ENCODE measurements at regions not wholly inside any gene's neighbourhood (a gene's known extent, or its start where the extent isn't known, plus 50 kb on each side); places are given as distances from the start of the nearest gene placed in this dataset.

DNA sequence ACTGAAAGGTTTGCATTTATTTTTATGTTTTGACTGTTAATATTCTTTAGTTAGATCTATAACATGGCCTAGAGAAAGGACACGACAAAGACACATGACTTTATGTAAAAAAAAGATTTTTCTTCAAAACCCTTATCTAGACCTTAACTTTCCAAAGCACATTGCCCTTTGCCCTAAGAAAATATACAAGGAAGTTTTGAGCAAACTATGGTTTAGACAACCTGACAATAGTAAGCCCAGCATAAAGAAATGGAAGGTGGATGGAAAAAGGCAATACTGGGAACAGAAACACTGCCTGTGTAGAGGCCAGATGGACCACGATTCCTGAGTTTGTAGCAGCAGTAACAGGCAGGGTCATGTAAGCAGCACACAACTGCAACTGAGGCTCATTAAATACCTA is 724.0 kb downstream of the GALC start:
- intact Hi-C loops (cut with DNase I): no loop called here
- Histone ChIP-seq H3K9ac (ENCODE audit: low read depth in 2 of 2, low read length in 2 of 2) (no peak overlapping the region), H3K9me3 (no peaks in the 10 kb centered on the region), H3K36me3 (no peaks in the 10 kb centered on the region), H3K4me3 (no peak overlapping the region), H3K27ac (no peak overlapping the region), H3K4me1 (no peaks in the 10 kb centered on the region), H3K27me3 (no peaks in the 10 kb centered on the region)
- no peak for DNase-seq
- TF ChIP-seq, protein P1, sequence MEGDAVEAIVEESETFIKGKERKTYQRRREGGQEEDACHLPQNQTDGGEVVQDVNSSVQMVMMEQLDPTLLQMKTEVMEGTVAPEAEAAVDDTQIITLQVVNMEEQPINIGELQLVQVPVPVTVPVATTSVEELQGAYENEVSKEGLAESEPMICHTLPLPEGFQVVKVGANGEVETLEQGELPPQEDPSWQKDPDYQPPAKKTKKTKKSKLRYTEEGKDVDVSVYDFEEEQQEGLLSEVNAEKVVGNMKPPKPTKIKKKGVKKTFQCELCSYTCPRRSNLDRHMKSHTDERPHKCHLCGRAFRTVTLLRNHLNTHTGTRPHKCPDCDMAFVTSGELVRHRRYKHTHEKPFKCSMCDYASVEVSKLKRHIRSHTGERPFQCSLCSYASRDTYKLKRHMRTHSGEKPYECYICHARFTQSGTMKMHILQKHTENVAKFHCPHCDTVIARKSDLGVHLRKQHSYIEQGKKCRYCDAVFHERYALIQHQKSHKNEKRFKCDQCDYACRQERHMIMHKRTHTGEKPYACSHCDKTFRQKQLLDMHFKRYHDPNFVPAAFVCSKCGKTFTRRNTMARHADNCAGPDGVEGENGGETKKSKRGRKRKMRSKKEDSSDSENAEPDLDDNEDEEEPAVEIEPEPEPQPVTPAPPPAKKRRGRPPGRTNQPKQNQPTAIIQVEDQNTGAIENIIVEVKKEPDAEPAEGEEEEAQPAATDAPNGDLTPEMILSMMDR (IDR thresholded peaks at IDR 0.05): no peak

GRCh38 chr14:87264796-87265195 is 728.2 kb downstream of the GALC start:
- DNase-seq: no peak
- no peaks in the 10 kb centered on the region for H3K4me1 ChIP-seq
- intact Hi-C loops (cut with DNase I): no loop called here
- no peaks in the 10 kb centered on the region for H3K9me3 ChIP-seq
- no peaks in the 10 kb centered on the region for H3K27me3 ChIP-seq
- TF ChIP-seq, protein P1 (IDR thresholded peaks at IDR 0.05): no peak
- no peak overlapping the region for H3K9ac ChIP-seq (ENCODE audit: low read depth in 2 of 2, low read length in 2 of 2)
- no peaks in the 10 kb centered on the region for H3K36me3 ChIP-seq
- H3K27ac ChIP-seq: no peak overlapping the region
- H3K4me3 ChIP-seq: no peak overlapping the region

GRCh38 chr14:87264272-87264785 is 728.7 kb downstream of the GALC start:
- intact Hi-C loops (cut with DNase I): no loop called here
- Histone ChIP-seq H3K27me3 (no peaks in the 10 kb centered on the region), H3K36me3 (no peaks in the 10 kb centered on the region), H3K9ac (ENCODE audit: low read depth in 2 of 2, low read length in 2 of 2) (no peak overlapping the region), H3K4me1 (no peaks in the 10 kb centered on the region), H3K27ac (no peak overlapping the region), H3K9me3 (no peaks in the 10 kb centered on the region), H3K4me3 (no peak overlapping the region)
- no peak for DNase-seq
- TF ChIP-seq, protein P1 (IDR thresholded peaks at IDR 0.05): no peak

GRCh38 chr14:87261621-87262020 is 731.4 kb downstream of the GALC start:
- H3K27me3 ChIP-seq: no peaks in the 10 kb centered on the region
- TF ChIP-seq, protein P1 (IDR thresholded peaks at IDR 0.05): no peak
- H3K27ac ChIP-seq: no peak overlapping the region
- H3K4me1 ChIP-seq: no peaks in the 10 kb centered on the region
- H3K9ac ChIP-seq (ENCODE audit: low read depth in 2 of 2, low read length in 2 of 2): no peak overlapping the region
- H3K9me3 ChIP-seq: no peaks in the 10 kb centered on the region
- DNase-seq: no peak
- intact Hi-C loops (cut with DNase I): no loop called here
- H3K36me3 ChIP-seq: no peaks in the 10 kb centered on the region
- no peak overlapping the region for H3K4me3 ChIP-seq

DNA sequence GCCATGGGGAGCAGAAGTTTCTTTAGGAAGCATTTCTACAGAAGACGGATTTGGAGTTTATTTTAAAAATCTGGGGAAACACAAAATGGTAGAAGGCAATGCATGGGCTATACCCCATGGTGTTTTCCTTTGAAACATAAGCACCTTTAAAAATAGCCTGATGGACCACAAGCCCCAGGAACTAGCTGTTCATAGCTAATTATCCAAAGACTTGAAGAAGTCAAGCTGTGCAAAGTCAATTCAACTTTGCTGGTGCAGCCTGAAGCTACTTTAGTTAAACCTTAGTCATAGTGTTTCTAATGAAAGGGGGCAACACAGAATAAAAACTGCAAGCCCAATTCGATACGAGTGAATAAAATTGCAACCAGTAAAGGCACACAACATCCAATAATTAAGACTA is 732.5 kb downstream of the GALC start:
- DNase-seq: no peak
- TF ChIP-seq, protein P1 (IDR thresholded peaks at IDR 0.05): no peak
- Histone ChIP-seq H3K4me1 (no peaks in the 10 kb centered on the region), H3K9ac (ENCODE audit: low read depth in 2 of 2, low read length in 2 of 2) (no peak overlapping the region), H3K27ac (no peak overlapping the region), H3K27me3 (no peaks in the 10 kb centered on the region), H3K36me3 (no peaks in the 10 kb centered on the region), H3K9me3 (no peaks in the 10 kb centered on the region), H3K4me3 (no peak overlapping the region)
- intact Hi-C loops (cut with DNase I): no loop called here

Data from colonic mucosa (tissue), 4 donors.